Osteocyte (in vitro differentiated cells): ENCODE measurements at regions not wholly inside any gene's neighbourhood (a gene's known extent, or its start where the extent isn't known, plus 50 kb on each side); places are given as distances from the start of the nearest gene placed in this dataset.

ENCODE experiments used
- DNase-seq: peaks from one replicate; pipeline ENCODE4 v3.0.0; 2021; ENCODE audit warnings: mixed read lengths; ENCODE audit not compliant: unreplicated experiment; ENCODE audit errors: extremely low spot score
- H3K27ac Mint-ChIP-seq: one replicate; pipeline ENCODE4 v1.8.0; 2021; ENCODE audit warnings: mild to moderate bottlenecking, mixed read lengths; ENCODE audit not compliant: unreplicated experiment
- H3K27me3 Mint-ChIP-seq: one replicate; pipeline ENCODE4 v1.8.0; 2021; ENCODE audit warnings: mixed read lengths; ENCODE audit not compliant: unreplicated experiment
- H3K36me3 Mint-ChIP-seq: one replicate; pipeline ENCODE4 v1.8.0; 2021; ENCODE audit warnings: mixed read lengths; ENCODE audit not compliant: unreplicated experiment
- H3K4me1 Mint-ChIP-seq: one replicate; pipeline ENCODE4 v1.8.0; 2021; ENCODE audit warnings: mixed read lengths; ENCODE audit not compliant: unreplicated experiment
- H3K4me3 Mint-ChIP-seq: one replicate; pipeline ENCODE4 v1.8.0; 2021; ENCODE audit warnings: mild to moderate bottlenecking, moderate library complexity, mixed read lengths; ENCODE audit not compliant: unreplicated experiment
- H3K9me3 Mint-ChIP-seq: one replicate; pipeline ENCODE4 v1.8.0; 2021; ENCODE audit warnings: mixed read lengths; ENCODE audit not compliant: unreplicated experiment
- CTCF ChIP-seq: fragments of 200-600 bp; sonication (generic); IDR thresholded peaks from 2 replicates; pipeline ENCODE4 v1.5.0; 2021; ENCODE audit warnings: antibody characterized with exemption, mild to moderate bottlenecking, moderate library complexity

GRCh38 chr5:6266671-6267197, 111.6 kb downstream of the MED10 start:
- H3K27ac Mint-ChIP-seq: no peak overlapping the region
- no peaks in the 10 kb centered on the region for H3K27me3 Mint-ChIP-seq
- H3K36me3 Mint-ChIP-seq: no peaks in the 10 kb centered on the region
- peaks cover 2% of the 10 kb centered on the region for H3K9me3 Mint-ChIP-seq
- H3K4me3 Mint-ChIP-seq: no peak overlapping the region
- no peaks in the 10 kb centered on the region for H3K4me1 Mint-ChIP-seq
- DNase-seq: no peak
- no peak for TF ChIP-seq CTCF

GRCh38 chr5:6264394-6264793, 114.0 kb downstream of the MED10 start:
- TF ChIP-seq CTCF: no peak
- H3K9me3 Mint-ChIP-seq: peaks cover 8% of the 10 kb centered on the region
- no peaks in the 10 kb centered on the region for H3K4me1 Mint-ChIP-seq
- H3K27me3 Mint-ChIP-seq: no peaks in the 10 kb centered on the region
- no peak overlapping the region for H3K4me3 Mint-ChIP-seq
- no peak for DNase-seq
- no peak overlapping the region for H3K27ac Mint-ChIP-seq
- no peaks in the 10 kb centered on the region for H3K36me3 Mint-ChIP-seq

- Mint-ChIP-seq H3K27ac (no peak overlapping the region), H3K9me3 (peaks cover 13% of the 10 kb centered on the region), H3K36me3 (no peaks in the 10 kb centered on the region), H3K4me3 (no peak overlapping the region), H3K4me1 (no peaks in the 10 kb centered on the region), H3K27me3 (no peaks in the 10 kb centered on the region)
- TF ChIP-seq CTCF: no peak
- DNase-seq: no peak
These were observed 115.5 kb downstream of the MED10 start for GRCh38 chr5:6262651-6263363.

- no peak overlapping the region for H3K27ac Mint-ChIP-seq
- no peak overlapping the region for H3K4me3 Mint-ChIP-seq
- DNase-seq: no peak
- no peak for TF ChIP-seq CTCF
- H3K4me1 Mint-ChIP-seq: no peaks in the 10 kb centered on the region
- H3K9me3 Mint-ChIP-seq: peaks cover 13% of the 10 kb centered on the region
- H3K27me3 Mint-ChIP-seq: no peaks in the 10 kb centered on the region
- H3K36me3 Mint-ChIP-seq: no peaks in the 10 kb centered on the region
These were observed 116.7 kb downstream of the MED10 start for GRCh38 chr5:6261668-6262067.

GRCh38 chr5:6261256-6261655, 117.1 kb downstream of the MED10 start:
- TF ChIP-seq CTCF: no peak
- Mint-ChIP-seq H3K27me3 (no peaks in the 10 kb centered on the region), H3K4me3 (no peak overlapping the region), H3K4me1 (no peaks in the 10 kb centered on the region), H3K27ac (no peak overlapping the region), H3K36me3 (no peaks in the 10 kb centered on the region), H3K9me3 (peaks cover 13% of the 10 kb centered on the region)
- DNase-seq: no peak
